HCT116 (cell line): ENCODE measurements at regions not wholly inside any gene's neighbourhood (a gene's known extent, or its start where the extent isn't known, plus 50 kb on each side); places are given as distances from the start of the nearest gene placed in this dataset.
A peak's percentile ranks its signal among the peaks of the same experiment; 100 is the strongest.

Experiments
- ATAC-seq: fragments of 200-7000 bp; cut with Tn5 transposase; 2 replicates; pipeline ENCODE4 v1.9.1; 2020; ENCODE audit warnings: mild to moderate bottlenecking, moderate library complexity
- BruUV-seq: library from RNA; stranded (reverse); fragments of 400-500 nt; replicated peaks from 2 replicates; lab custom pipeline; 2021; lab: Mats Ljungman, UMichigan
- CTCF ChIA-PET: fragments of 300-600 bp; sonication (Branson Sonifier 250); formaldehyde crosslinking; loops from one replicate; lab custom pipeline; 2021; ENCODE audit warnings: antibody characterized with exemption; lab: Charles Lee
- POLR2A ChIA-PET: fragments of 300-600, 350-600 bp; sonication (Branson Sonifier 250); formaldehyde crosslinking; loops from one replicate; lab custom pipeline; 2021; ENCODE audit warnings: antibody characterized with exemption; lab: Charles Lee
- RAD21 ChIA-PET, 2 experiments: fragments of 300-600 bp; sonication (Branson Sonifier 250); formaldehyde crosslinking; loops; one replicate each; lab custom pipeline; 2023; ENCODE audit warnings: low total read pairs in 2 of 2; ENCODE audit not compliant: uncharacterized antibody in 2 of 2, unreplicated experiment in 2 of 2, low non-redundant PET in 1 of 2; lab: Charles Lee
- DNase-seq: peaks from one replicate; pipeline ENCODE4 v3.0.0-alpha.2; 2010; ENCODE audit warnings: low read depth, low spot score
- H2AFZ ChIP-seq: fragments of 200-600 bp; shearing (Covaris generic), sonication (generic); 2 replicates; pipeline ENCODE4 v1.6.1; 2017; ENCODE audit warnings: low read depth, mixed run types, mixed read lengths, antibody characterized with exemption, low read length; ENCODE audit not compliant: poor library complexity, severe bottlenecking
- H3K27ac ChIP-seq: 2 replicates; pipeline ENCODE4 v1.5.1; 2012; ENCODE audit warnings: low read depth, low read length
- H3K27me3 ChIP-seq: fragments of 200-600 bp; sonication (generic); 2 replicates; pipeline ENCODE4 v1.6.1; 2016; ENCODE audit warnings: mixed run types, low read length, mixed read lengths; ENCODE audit not compliant: insufficient read depth
- H3K36me3 ChIP-seq, 2 experiments: fragments of 200-500 bp in 1 of 2; fragments of 200-600 bp in 1 of 2; sonication (Bioruptor generic) in 1 of 2; sonication (generic) in 1 of 2; 2 replicates each; pipeline versions ENCODE4 v1.5.1 to v1.6.1; 2014 to 2016; ENCODE audit warnings: low read length in 2 of 2, inconsistent platforms in 1 of 2, mixed read lengths in 1 of 2, mixed run types in 1 of 2; ENCODE audit not compliant: insufficient read depth in 2 of 2, control insufficient read depth in 1 of 2
- H3K4me1 ChIP-seq, 2 experiments: fragments of 200-600 bp in 1 of 2; sonication (generic) in 1 of 2; 2 replicates each; pipeline versions ENCODE4 v1.5.1 to v1.6.1; 2012 to 2017; ENCODE audit warnings: low read length in 2 of 2, inconsistent platforms in 1 of 2, mild to moderate bottlenecking in 1 of 2, mixed read lengths in 1 of 2, mixed run types in 1 of 2, moderate library complexity in 1 of 2; ENCODE audit not compliant: insufficient read depth in 2 of 2, control insufficient read depth in 1 of 2
- H3K4me2 ChIP-seq: fragments of 200-600 bp; sonication (generic); 2 replicates; pipeline ENCODE4 v1.6.1; 2017; ENCODE audit warnings: mixed run types, low read length, mixed read lengths
- H3K4me3 ChIP-seq, 2 experiments: fragments of 200-600 bp in 1 of 2; sonication (generic) in 1 of 2; replicated peaks in 1 of 2; 2 replicates each; pipeline ENCODE4 v1.5.1; 2011 to 2016; ENCODE audit warnings: low read length in 2 of 2, control low read depth in 1 of 2, low read depth in 1 of 2, mild to moderate bottlenecking in 1 of 2, mixed read lengths in 1 of 2, mixed run types in 1 of 2
- H3K79me2 ChIP-seq: fragments of 200-600 bp; sonication (generic); 2 replicates; pipeline ENCODE4 v1.6.1; 2017; ENCODE audit warnings: mild to moderate bottlenecking, mixed run types, low read length, moderate library complexity, mixed read lengths; ENCODE audit not compliant: insufficient read depth
- H3K9ac ChIP-seq: fragments of 200-600 bp; sonication (generic); 2 replicates; pipeline ENCODE4 v1.6.1; 2016; ENCODE audit warnings: low read length, mixed read lengths
- H3K9me2 ChIP-seq: fragments of 200-600 bp; sonication (generic), shearing (Covaris generic); 2 replicates; pipeline ENCODE4 v1.6.1; 2017; ENCODE audit warnings: mixed run types, mild to moderate bottlenecking, moderate library complexity; ENCODE audit not compliant: insufficient read depth
- H3K9me3 ChIP-seq, 2 experiments: fragments of 200-500 bp in 1 of 2; fragments of 200-600 bp in 1 of 2; sonication (Bioruptor generic) in 1 of 2; sonication (generic) in 1 of 2; 2 replicates each; pipeline ENCODE4 v1.6.1; 2014 to 2017; ENCODE audit warnings: low read length in 2 of 2, mixed read lengths in 2 of 2, inconsistent platforms in 1 of 2, low read depth in 1 of 2, mild to moderate bottlenecking in 1 of 2, mixed run types in 1 of 2, moderate library complexity in 1 of 2; ENCODE audit not compliant: control insufficient read depth in 1 of 2, insufficient read depth in 1 of 2
- H4K20me1 ChIP-seq: fragments of 200-600 bp; sonication (generic), shearing (Covaris generic); 2 replicates; pipeline ENCODE4 v1.6.1; 2017; ENCODE audit warnings: mixed run types, mild to moderate bottlenecking, moderate library complexity; ENCODE audit not compliant: insufficient read depth
- CEBPB ChIP-seq: IDR thresholded peaks from 2 replicates; pipeline ENCODE4 v1.6.1; 2012; ENCODE audit warnings: low read depth
- EGR1 ChIP-seq: IDR thresholded peaks from 2 replicates; pipeline ENCODE4 v1.6.1; 2012; ENCODE audit warnings: low read depth
- EZH2 ChIP-seq: fragments of 200-600 bp; sonication (generic); IDR thresholded peaks from 2 replicates; pipeline ENCODE4 v1.6.1; 2017; ENCODE audit warnings: antibody characterized with exemption, mixed run types
- EZH2phosphoT487 ChIP-seq: fragments of 200-600 bp; IDR thresholded peaks from 2 replicates; pipeline ENCODE4 v1.6.1; 2018; ENCODE audit warnings: antibody characterized with exemption, borderline replicate concordance
- FOSL1 ChIP-seq: IDR thresholded peaks from 2 replicates; pipeline ENCODE4 v1.6.1; 2012; ENCODE audit warnings: low read depth
- JUND ChIP-seq: IDR thresholded peaks from 2 replicates; pipeline ENCODE4 v1.6.1; 2012
- MAX ChIP-seq: IDR thresholded peaks from 2 replicates; pipeline ENCODE4 v1.6.1; 2012
- POLR2A ChIP-seq: IDR thresholded peaks from 2 replicates; pipeline ENCODE4 v1.7.0; 2011; ENCODE audit warnings: borderline replicate concordance; ENCODE audit not compliant: insufficient read depth, insufficient read length; ENCODE audit errors: extremely low read depth
- RAD21 ChIP-seq: IDR thresholded peaks from 2 replicates; pipeline ENCODE4 v1.6.1; 2012; ENCODE audit warnings: low read depth, mild to moderate bottlenecking
- SIN3A ChIP-seq: IDR thresholded peaks from 2 replicates; pipeline ENCODE4 v1.6.1; 2012; ENCODE audit warnings: low read depth
- SP1 ChIP-seq: IDR thresholded peaks from 2 replicates; pipeline ENCODE4 v1.6.1; 2012; ENCODE audit warnings: low read depth
- SRF ChIP-seq: IDR thresholded peaks from 2 replicates; pipeline ENCODE4 v1.6.1; 2012; ENCODE audit warnings: low read depth
- TCF7L2 ChIP-seq: IDR thresholded peaks from 2 replicates; pipeline ENCODE4 v1.7.0; 2011; ENCODE audit warnings: borderline replicate concordance, inconsistent platforms; ENCODE audit not compliant: insufficient read depth, insufficient read length; ENCODE audit errors: extremely low read depth
- ZNF274 ChIP-seq: fragments of 200-500 bp; sonication (Bioruptor generic); IDR thresholded peaks from 2 replicates; pipeline ENCODE4 v1.6.1; 2014; ENCODE audit warnings: mild to moderate bottlenecking, low read depth, low read length, inconsistent platforms
- intact Hi-C: fragments of 100-400 bp; cut with micrococcal nuclease; formaldehyde crosslinking; loops from 2 replicates; pipeline ENCODE4 v1.10.0; 2022
- TF ChIP-seq, protein P1 (sequence below), 3 experiments: fragments of 200-600 bp in 1 of 3; sonication (generic) in 1 of 3; IDR thresholded peaks in 2 of 3; conservative IDR thresholded peaks in 1 of 3; 2 replicates each; pipeline ENCODE4 v1.5.1; 2012 to 2017; ENCODE audit warnings: low read depth in 2 of 3, low read length in 2 of 3, antibody characterized with exemption in 1 of 3, borderline replicate concordance in 1 of 3, control low read depth in 1 of 3, mild to moderate bottlenecking in 1 of 3, mixed read lengths in 1 of 3, mixed run types in 1 of 3, moderate library complexity in 1 of 3; ENCODE audit not compliant: insufficient read depth in 1 of 3

DNA sequence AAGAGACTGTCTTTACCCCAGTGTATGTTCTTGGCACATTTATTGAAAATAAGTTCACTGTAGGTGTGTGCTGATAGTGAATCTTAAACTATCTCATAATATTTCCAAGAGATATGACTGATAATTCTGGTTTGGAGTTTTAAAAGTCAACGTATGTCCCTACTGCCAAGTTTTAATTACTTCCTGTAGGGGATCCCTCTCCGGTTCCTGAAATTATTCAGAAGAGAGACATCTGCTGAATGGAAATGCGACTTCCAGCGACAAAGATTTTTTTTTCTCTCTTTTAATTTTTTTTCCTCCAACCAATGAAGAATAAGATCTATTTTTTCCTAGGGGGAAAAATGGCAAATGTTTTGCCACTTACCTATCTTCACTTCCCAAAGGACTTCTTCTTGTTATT is 498.9 kb upstream of the TGFBR2 start:
- intact Hi-C loops, result no loop called here
- DNase-seq (no peak), ATAC-seq (no peak)
- no peak overlapping the region for H2AFZ ChIP-seq
- BruUV-seq, result no TSS peak
- H3K27me3 ChIP-seq, result no peaks in the 10 kb centered on the region
- H3K9me2 ChIP-seq, result no peaks in the 10 kb centered on the region
- no peaks in the 10 kb centered on the region for H3K9me3 ChIP-seq
- POLR2A ChIA-PET, result no interaction called here
- H3K4me2 ChIP-seq, result no peak overlapping the region
- no peak overlapping the region for H3K4me3 ChIP-seq
- TF ChIP-seq EZH2 (no peak), EGR1 (no peak), SIN3A (no peak), POLR2A (no peak), CEBPB (no peak)
- TF ChIP-seq, protein P1, sequence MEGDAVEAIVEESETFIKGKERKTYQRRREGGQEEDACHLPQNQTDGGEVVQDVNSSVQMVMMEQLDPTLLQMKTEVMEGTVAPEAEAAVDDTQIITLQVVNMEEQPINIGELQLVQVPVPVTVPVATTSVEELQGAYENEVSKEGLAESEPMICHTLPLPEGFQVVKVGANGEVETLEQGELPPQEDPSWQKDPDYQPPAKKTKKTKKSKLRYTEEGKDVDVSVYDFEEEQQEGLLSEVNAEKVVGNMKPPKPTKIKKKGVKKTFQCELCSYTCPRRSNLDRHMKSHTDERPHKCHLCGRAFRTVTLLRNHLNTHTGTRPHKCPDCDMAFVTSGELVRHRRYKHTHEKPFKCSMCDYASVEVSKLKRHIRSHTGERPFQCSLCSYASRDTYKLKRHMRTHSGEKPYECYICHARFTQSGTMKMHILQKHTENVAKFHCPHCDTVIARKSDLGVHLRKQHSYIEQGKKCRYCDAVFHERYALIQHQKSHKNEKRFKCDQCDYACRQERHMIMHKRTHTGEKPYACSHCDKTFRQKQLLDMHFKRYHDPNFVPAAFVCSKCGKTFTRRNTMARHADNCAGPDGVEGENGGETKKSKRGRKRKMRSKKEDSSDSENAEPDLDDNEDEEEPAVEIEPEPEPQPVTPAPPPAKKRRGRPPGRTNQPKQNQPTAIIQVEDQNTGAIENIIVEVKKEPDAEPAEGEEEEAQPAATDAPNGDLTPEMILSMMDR (IDR thresholded peaks at IDR 0.05 in 2 of 3, conservative IDR thresholded peaks at IDR 0.05 in 1 of 3; ENCODE audit: borderline replicate concordance in 1 of 3, insufficient read depth in 1 of 3, low read depth in 2 of 3, low read length in 2 of 3), result no peak
- TF ChIP-seq, all 23 proteins: peak for 0
- Histone ChIP-seq H3K79me2 (no peaks in the 10 kb centered on the region), H3K4me1 (no peaks in the 10 kb centered on the region), H3K36me3 (no peaks in the 10 kb centered on the region), H3K9ac (no peak overlapping the region), H3K27ac (no peak overlapping the region), H4K20me1 (no peaks in the 10 kb centered on the region)
- CTCF ChIA-PET, result no interaction called here
- RAD21 ChIA-PET, result no interaction called here

GRCh38 chr3:30112411-30112810 is 494.0 kb upstream of the TGFBR2 start:
- H4K20me1 ChIP-seq, result no peaks in the 10 kb centered on the region
- H3K9me3 ChIP-seq, result no peaks in the 10 kb centered on the region
- CTCF ChIA-PET, result no interaction called here
- intact Hi-C loops, result loop anchor here (2.0 to 10.0 kb wide), 2 partner anchors 172 to 636 kb away; no protein-coding TSS in a partner anchor
- no peaks in the 10 kb centered on the region for H3K79me2 ChIP-seq
- DNase-seq (no peak), ATAC-seq (0 out of 2 replicates have a peak, but pooled peaks have one; percentile 22)
- BruUV-seq, result no TSS peak
- H3K27ac ChIP-seq, result no peak overlapping the region
- H3K4me3 ChIP-seq, result no peak overlapping the region
- POLR2A ChIA-PET, result no interaction called here
- H2AFZ ChIP-seq, result peak overlapping the region; percentile 55
- no peak overlapping the region for H3K9ac ChIP-seq
- H3K4me2 ChIP-seq, result no peak overlapping the region
- H3K36me3 ChIP-seq, result no peaks in the 10 kb centered on the region
- H3K4me1 ChIP-seq, result no peaks in the 10 kb centered on the region; a peak in 1 of 4 replicates
- RAD21 ChIA-PET, result interaction anchor here in 1 of 2 experiments (1.5 kb wide), 1 partner anchor 87 kb away, joined by 3 read pairs; no protein-coding TSS in a partner anchor
- no peaks in the 10 kb centered on the region for H3K9me2 ChIP-seq
- H3K27me3 ChIP-seq, result no peaks in the 10 kb centered on the region
- TF ChIP-seq SIN3A, result no peak
- TF ChIP-seq MAX, result no peak
- no peak for TF ChIP-seq FOSL1
- no peak for TF ChIP-seq TCF7L2
- no peak for TF ChIP-seq ZNF274
- no peak for TF ChIP-seq JUND
- TF ChIP-seq, protein P1 (IDR thresholded peaks at IDR 0.05 in 2 of 3, conservative IDR thresholded peaks at IDR 0.05 in 1 of 3; ENCODE audit: borderline replicate concordance in 1 of 3, insufficient read depth in 1 of 3, low read depth in 2 of 3, low read length in 2 of 3), result no peak
- TF ChIP-seq SP1, result no peak
- no peak for TF ChIP-seq EZH2phosphoT487
- TF ChIP-seq RAD21, result no peak
- TF ChIP-seq EZH2, result no peak
- no peak for TF ChIP-seq SRF
- TF ChIP-seq CEBPB, result no peak
